ENCODE measurements at regions not wholly inside any gene's neighbourhood (a gene's known extent, or its start where the extent isn't known, plus 50 kb on each side); places are given as distances from the start of the nearest gene placed in this dataset.
"Not testable (repeated sequence)": the region's sequence is repeated elsewhere in the genome, so short reads cannot be mapped to it uniquely, and the experiment has no call there.

GRCh38 chr13:33411312-33411711, 125.8 kb upstream of the STARD13 start:
- no peaks in the 10 kb centered on the region for H3K79me2 ChIP-seq (ENCODE audit: low read length)
- no peak overlapping the region for H3K9ac ChIP-seq (ENCODE audit: low read length)
- no peaks in the 10 kb centered on the region for H3K36me3 ChIP-seq (replicated peaks; ENCODE audit: low read depth, low read length)
- no peaks in the 10 kb centered on the region for H3K27me3 ChIP-seq (ENCODE audit: low read depth, low read length)
- H3K4me3 ChIP-seq (ENCODE audit: low read length) = no peak overlapping the region
- no peaks in the 10 kb centered on the region for H3K4me1 ChIP-seq (ENCODE audit: low read length)
- no peak overlapping the region for H3K4me2 ChIP-seq (ENCODE audit: low read length)
- no peak for TF ChIP-seq EZH2phosphoT487 (IDR thresholded peaks at IDR 0.05; ENCODE audit: low read depth)
- TF ChIP-seq, protein P1, sequence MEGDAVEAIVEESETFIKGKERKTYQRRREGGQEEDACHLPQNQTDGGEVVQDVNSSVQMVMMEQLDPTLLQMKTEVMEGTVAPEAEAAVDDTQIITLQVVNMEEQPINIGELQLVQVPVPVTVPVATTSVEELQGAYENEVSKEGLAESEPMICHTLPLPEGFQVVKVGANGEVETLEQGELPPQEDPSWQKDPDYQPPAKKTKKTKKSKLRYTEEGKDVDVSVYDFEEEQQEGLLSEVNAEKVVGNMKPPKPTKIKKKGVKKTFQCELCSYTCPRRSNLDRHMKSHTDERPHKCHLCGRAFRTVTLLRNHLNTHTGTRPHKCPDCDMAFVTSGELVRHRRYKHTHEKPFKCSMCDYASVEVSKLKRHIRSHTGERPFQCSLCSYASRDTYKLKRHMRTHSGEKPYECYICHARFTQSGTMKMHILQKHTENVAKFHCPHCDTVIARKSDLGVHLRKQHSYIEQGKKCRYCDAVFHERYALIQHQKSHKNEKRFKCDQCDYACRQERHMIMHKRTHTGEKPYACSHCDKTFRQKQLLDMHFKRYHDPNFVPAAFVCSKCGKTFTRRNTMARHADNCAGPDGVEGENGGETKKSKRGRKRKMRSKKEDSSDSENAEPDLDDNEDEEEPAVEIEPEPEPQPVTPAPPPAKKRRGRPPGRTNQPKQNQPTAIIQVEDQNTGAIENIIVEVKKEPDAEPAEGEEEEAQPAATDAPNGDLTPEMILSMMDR (IDR thresholded peaks at IDR 0.05; ENCODE audit: low read depth, low read length) = no peak
- no peak overlapping the region for H3K27ac ChIP-seq (ENCODE audit: low read length)
- no peaks in the 10 kb centered on the region for H3K9me3 ChIP-seq (ENCODE audit: insufficient read depth, low read length)
- H4K20me1 ChIP-seq (ENCODE audit: insufficient read depth, low read length) = no peaks in the 10 kb centered on the region
- H2AFZ ChIP-seq (ENCODE audit: low read depth, low read length) = no peak overlapping the region

DNA sequence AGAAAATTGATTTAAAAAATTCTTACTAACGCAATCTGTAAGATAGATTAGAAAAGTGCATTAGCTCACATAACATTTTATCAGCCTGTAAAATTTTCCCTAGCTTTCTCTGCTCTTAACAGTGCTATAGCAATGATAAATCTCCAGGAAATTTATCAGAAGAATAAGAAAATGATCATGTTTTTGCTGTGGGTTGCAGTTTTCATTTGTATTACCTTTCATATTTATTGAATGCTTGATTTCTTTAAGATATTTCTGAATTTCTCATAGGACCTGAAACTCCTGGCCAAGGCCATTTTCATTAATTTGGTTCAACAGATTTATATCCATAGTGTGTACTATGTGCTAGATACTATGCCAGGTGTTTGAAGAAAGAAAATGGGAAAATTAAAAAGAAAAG, 130.3 kb upstream of the STARD13 start:
- no peak overlapping the region for H3K27ac ChIP-seq (ENCODE audit: low read length)
- no peaks in the 10 kb centered on the region for H3K27me3 ChIP-seq (ENCODE audit: low read depth, low read length)
- H3K9ac ChIP-seq (ENCODE audit: low read length) = no peak overlapping the region
- no peaks in the 10 kb centered on the region for H4K20me1 ChIP-seq (ENCODE audit: insufficient read depth, low read length)
- H3K79me2 ChIP-seq (ENCODE audit: low read length) = no peaks in the 10 kb centered on the region
- no peak overlapping the region for H3K4me2 ChIP-seq (ENCODE audit: low read length)
- no peak overlapping the region for H3K4me3 ChIP-seq (ENCODE audit: low read length)
- no peaks in the 10 kb centered on the region for H3K36me3 ChIP-seq (replicated peaks; ENCODE audit: low read depth, low read length)
- no peaks in the 10 kb centered on the region for H3K4me1 ChIP-seq (ENCODE audit: low read length)
- no peak overlapping the region for H2AFZ ChIP-seq (ENCODE audit: low read depth, low read length)
- no peak for TF ChIP-seq EZH2phosphoT487 (IDR thresholded peaks at IDR 0.05; ENCODE audit: low read depth)
- TF ChIP-seq, protein P1 (IDR thresholded peaks at IDR 0.05; ENCODE audit: low read depth, low read length) = no peak
- H3K9me3 ChIP-seq (ENCODE audit: insufficient read depth, low read length) = 0 out of 2 replicates have a peak, but pooled peaks cover 3% of the 10 kb centered on the region

DNA sequence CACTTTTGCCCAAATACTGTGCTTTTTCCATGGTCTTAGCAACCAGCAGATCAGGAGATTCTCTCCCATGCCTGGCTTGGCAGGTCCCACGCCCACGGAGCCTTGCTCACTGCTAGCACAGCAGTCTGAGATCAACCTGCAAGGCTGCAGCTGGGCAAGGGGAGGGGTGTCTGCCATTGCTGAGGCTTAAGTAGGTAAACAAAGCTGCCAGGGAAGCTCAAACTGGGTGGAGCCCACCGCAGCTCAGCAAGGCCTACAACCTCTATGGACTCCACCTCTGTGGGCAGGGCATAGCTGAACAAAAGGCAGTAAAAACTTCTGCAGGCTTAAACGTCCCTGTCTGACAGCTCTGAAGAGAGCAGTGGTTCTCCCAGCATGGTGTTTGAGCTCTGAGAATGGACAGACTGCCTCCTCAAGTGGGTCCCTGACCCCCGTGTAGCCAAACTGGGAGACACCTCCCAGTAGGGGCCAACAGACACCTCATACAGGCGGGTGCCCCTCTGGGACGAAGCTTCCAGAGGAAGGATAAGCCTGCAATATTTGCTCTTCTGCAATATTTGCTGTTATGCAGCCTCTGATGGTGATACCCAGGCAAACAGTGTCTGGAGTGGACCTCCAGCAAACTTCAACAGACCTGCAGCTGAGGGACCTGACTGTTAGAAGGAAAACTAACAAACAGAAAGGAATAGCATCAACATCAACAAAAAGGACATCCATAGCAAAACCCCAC, 132.8 kb upstream of the STARD13 start:
- H3K36me3 ChIP-seq (replicated peaks; ENCODE audit: low read depth, low read length); H3K27me3 ChIP-seq (ENCODE audit: low read depth, low read length): not testable (repeated sequence)

GRCh38 chr13:33420117-33420516, 134.6 kb upstream of the STARD13 start:
- not testable (repeated sequence) for H3K4me2 ChIP-seq (ENCODE audit: low read length); H3K27me3 ChIP-seq (ENCODE audit: low read depth, low read length); H3K9ac ChIP-seq (ENCODE audit: low read length); H3K4me3 ChIP-seq (ENCODE audit: low read length); H3K27ac ChIP-seq (ENCODE audit: low read length); H3K9me3 ChIP-seq (ENCODE audit: insufficient read depth, low read length); H4K20me1 ChIP-seq (ENCODE audit: insufficient read depth, low read length); H3K36me3 ChIP-seq (replicated peaks; ENCODE audit: low read depth, low read length); H2AFZ ChIP-seq (ENCODE audit: low read depth, low read length); H3K79me2 ChIP-seq (ENCODE audit: low read length); H3K4me1 ChIP-seq (ENCODE audit: low read length)

More for the DNA sequence above, 132.8 kb upstream of the STARD13 start:
- not testable (repeated sequence) for H3K9ac ChIP-seq (ENCODE audit: low read length); H3K79me2 ChIP-seq (ENCODE audit: low read length); H3K9me3 ChIP-seq (ENCODE audit: insufficient read depth, low read length); H4K20me1 ChIP-seq (ENCODE audit: insufficient read depth, low read length); H3K4me2 ChIP-seq (ENCODE audit: low read length); H2AFZ ChIP-seq (ENCODE audit: low read depth, low read length); H3K4me3 ChIP-seq (ENCODE audit: low read length); H3K27ac ChIP-seq (ENCODE audit: low read length); H3K4me1 ChIP-seq (ENCODE audit: low read length)

DNA sequence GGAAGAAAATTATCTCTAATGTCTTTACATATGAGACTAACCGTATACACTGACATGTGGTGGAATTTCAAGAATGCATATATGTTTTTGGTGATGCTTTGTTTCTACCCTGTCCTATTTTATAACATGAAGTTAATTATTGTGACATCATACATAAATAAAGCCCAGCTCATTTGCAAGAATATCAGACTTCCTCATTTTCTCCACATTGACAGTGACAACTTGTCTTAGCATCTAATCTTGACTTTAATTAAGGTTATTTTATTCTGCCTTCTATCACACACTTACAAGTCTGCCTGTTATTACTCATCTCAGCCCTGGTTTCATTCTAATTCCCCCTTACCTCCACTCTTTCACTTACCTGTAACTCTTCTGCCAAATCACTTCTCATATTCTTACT, 140.6 kb upstream of the STARD13 start:
- no peak overlapping the region for H2AFZ ChIP-seq (ENCODE audit: low read depth, low read length)
- no peak overlapping the region for H3K4me2 ChIP-seq (ENCODE audit: low read length)
- no peak overlapping the region for H3K9ac ChIP-seq (ENCODE audit: low read length)
- no peaks in the 10 kb centered on the region for H3K79me2 ChIP-seq (ENCODE audit: low read length)
- no peaks in the 10 kb centered on the region for H3K36me3 ChIP-seq (replicated peaks; ENCODE audit: low read depth, low read length)
- no peaks in the 10 kb centered on the region for H4K20me1 ChIP-seq (ENCODE audit: insufficient read depth, low read length)
- H3K4me1 ChIP-seq (ENCODE audit: low read length) = no peaks in the 10 kb centered on the region
- no peaks in the 10 kb centered on the region for H3K9me3 ChIP-seq (ENCODE audit: insufficient read depth, low read length)
- H3K27me3 ChIP-seq (ENCODE audit: low read depth, low read length) = no peaks in the 10 kb centered on the region
- H3K27ac ChIP-seq (ENCODE audit: low read length) = no peak overlapping the region
- no peak for TF ChIP-seq EZH2phosphoT487 (IDR thresholded peaks at IDR 0.05; ENCODE audit: low read depth)
- TF ChIP-seq, protein P1 (IDR thresholded peaks at IDR 0.05; ENCODE audit: low read depth, low read length) = no peak
- no peak overlapping the region for H3K4me3 ChIP-seq (ENCODE audit: low read length)
